Activated B cell treated with CpG ODN at 0.5 μM for 24 hours (primary cell): ENCODE measurements at regions not wholly inside any gene's neighbourhood (a gene's known extent, or its start where the extent isn't known, plus 50 kb on each side); places are given as distances from the start of the nearest gene placed in this dataset.

ENCODE experiments used
- ATAC-seq: fragments of 200-7000 bp; cut with Tn5 transposase; one replicate; pipeline ENCODE4 v1.10.0; 2021; ENCODE audit warnings: low read depth, mild to moderate bottlenecking, moderate library complexity
- CTCF ChIA-PET: fragments of 350-600 bp; sonication (Branson Sonifier 250); formaldehyde crosslinking; loops from one replicate; lab custom pipeline; 2021; ENCODE audit warnings: antibody characterized with exemption; lab: Charles Lee
- POLR2A ChIA-PET: fragments of 350-600 bp; sonication (Branson Sonifier 250); formaldehyde crosslinking; loops from one replicate; lab custom pipeline; 2021; ENCODE audit warnings: antibody characterized with exemption; lab: Charles Lee
- DNase-seq: peaks from one replicate; pipeline ENCODE4 v3.0.0; 2022
- H3K27ac Mint-ChIP-seq: one replicate; pipeline ENCODE4 v1.8.0; 2020; ENCODE audit warnings: mixed read lengths
- H3K27me3 Mint-ChIP-seq: one replicate; pipeline ENCODE4 v1.8.0; 2021; ENCODE audit warnings: mixed read lengths
- H3K36me3 Mint-ChIP-seq: one replicate; pipeline ENCODE4 v1.8.0; 2021; ENCODE audit warnings: low read depth, mixed read lengths
- H3K4me1 Mint-ChIP-seq: one replicate; pipeline ENCODE4 v1.8.0; 2021; ENCODE audit warnings: mixed read lengths
- H3K4me3 Mint-ChIP-seq: one replicate; pipeline ENCODE4 v1.8.0; 2020; ENCODE audit warnings: mild to moderate bottlenecking, mixed read lengths
- H3K9me3 Mint-ChIP-seq: one replicate; pipeline ENCODE4 v1.8.0; 2020; ENCODE audit warnings: mixed read lengths
- CTCF ChIP-seq: fragments of 200-600 bp; IDR thresholded peaks from one replicate; pipeline ENCODE4 v1.8.0; 2022; ENCODE audit warnings: antibody characterized with exemption, mild to moderate bottlenecking
- intact Hi-C: fragments of 100-400 bp; cut with micrococcal nuclease; formaldehyde crosslinking; loops from one replicate; pipeline ENCODE4 v1.15.1; 2024

DNA sequence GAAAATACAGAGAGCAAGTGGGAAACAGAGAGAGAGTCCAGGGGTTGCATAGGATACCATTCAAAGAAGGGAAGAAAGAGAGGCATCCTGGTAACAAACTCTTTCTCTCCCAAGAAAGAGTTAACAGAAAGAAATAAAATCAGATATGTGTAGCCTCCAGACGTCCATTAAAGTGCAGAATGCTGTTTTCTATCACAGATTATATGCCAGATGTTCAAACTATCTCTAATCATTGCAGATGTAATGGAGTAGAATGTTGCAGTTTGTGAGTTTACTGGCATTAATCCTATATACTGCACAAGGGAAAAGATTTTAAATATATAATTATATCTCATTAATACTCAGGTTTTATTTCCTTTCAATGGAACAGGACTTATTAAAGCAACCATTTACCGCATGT, 369.4 kb downstream of the ZNF536 start:
- Mint-ChIP-seq H3K27ac (no peak overlapping the region), H3K9me3 (no peaks in the 10 kb centered on the region), H3K27me3 (no peaks in the 10 kb centered on the region), H3K4me3 (no peak overlapping the region), H3K36me3 (no peaks in the 10 kb centered on the region), H3K4me1 (no peaks in the 10 kb centered on the region)
- TF ChIP-seq CTCF, result no peak
- DNase-seq (no peak), ATAC-seq (no peak)
- intact Hi-C loops, result no loop called here
- ChIA-PET CTCF (no interaction called here), POLR2A (no interaction called here)

GRCh38 chr19:30739394-30739793, 367.2 kb downstream of the ZNF536 start:
- TF ChIP-seq CTCF, result no peak
- H3K9me3 Mint-ChIP-seq, result no peaks in the 10 kb centered on the region
- no peak overlapping the region for H3K4me3 Mint-ChIP-seq
- DNase-seq (no peak), ATAC-seq (no peak)
- no peaks in the 10 kb centered on the region for H3K4me1 Mint-ChIP-seq
- H3K27me3 Mint-ChIP-seq, result no peaks in the 10 kb centered on the region
- no peak overlapping the region for H3K27ac Mint-ChIP-seq
- ChIA-PET CTCF (no interaction called here), POLR2A (no interaction called here)
- intact Hi-C loops, result no loop called here
- H3K36me3 Mint-ChIP-seq, result no peaks in the 10 kb centered on the region

- H3K9me3 Mint-ChIP-seq, result no peaks in the 10 kb centered on the region
- H3K4me3 Mint-ChIP-seq, result no peak overlapping the region
- POLR2A ChIA-PET, result no interaction called here
- no peaks in the 10 kb centered on the region for H3K27me3 Mint-ChIP-seq
- H3K27ac Mint-ChIP-seq, result no peak overlapping the region
- no peaks in the 10 kb centered on the region for H3K36me3 Mint-ChIP-seq
- TF ChIP-seq CTCF, result no peak
- H3K4me1 Mint-ChIP-seq, result no peaks in the 10 kb centered on the region
- CTCF ChIA-PET, result no interaction called here
- intact Hi-C loops, result no loop called here
- DNase-seq (no peak), ATAC-seq (no peak)
Measured at GRCh38 chr19:30738047-30738446, 365.9 kb downstream of the ZNF536 start.

DNA sequence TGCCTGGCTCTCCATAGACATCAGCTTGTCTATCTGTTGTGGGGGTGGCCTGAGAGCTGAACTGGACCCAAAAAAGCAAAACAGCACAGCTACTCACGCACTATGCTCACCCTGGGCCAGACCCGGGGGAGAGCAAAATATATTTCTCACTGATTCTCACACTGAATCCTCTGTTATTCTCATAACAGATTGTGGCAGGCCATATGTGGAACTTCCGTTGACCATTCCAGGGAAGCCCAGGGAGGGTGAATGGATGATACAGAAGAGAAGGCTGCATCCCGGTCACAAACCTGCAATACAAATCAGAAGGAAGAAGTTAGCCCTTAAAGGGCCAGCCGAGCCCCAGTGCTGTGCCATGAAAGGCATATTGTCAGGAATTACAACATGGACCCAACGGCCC, 362.5 kb downstream of the ZNF536 start:
- no peak for TF ChIP-seq CTCF
- ChIA-PET CTCF (no interaction called here), POLR2A (no interaction called here)
- H3K27ac Mint-ChIP-seq, result no peak overlapping the region
- H3K9me3 Mint-ChIP-seq, result no peaks in the 10 kb centered on the region
- H3K27me3 Mint-ChIP-seq, result no peaks in the 10 kb centered on the region
- no peaks in the 10 kb centered on the region for H3K36me3 Mint-ChIP-seq
- no peak for ATAC-seq
- DNase-seq, result no peak
- no peak overlapping the region for H3K4me3 Mint-ChIP-seq
- intact Hi-C loops, result no loop called here
- no peaks in the 10 kb centered on the region for H3K4me1 Mint-ChIP-seq

DNA sequence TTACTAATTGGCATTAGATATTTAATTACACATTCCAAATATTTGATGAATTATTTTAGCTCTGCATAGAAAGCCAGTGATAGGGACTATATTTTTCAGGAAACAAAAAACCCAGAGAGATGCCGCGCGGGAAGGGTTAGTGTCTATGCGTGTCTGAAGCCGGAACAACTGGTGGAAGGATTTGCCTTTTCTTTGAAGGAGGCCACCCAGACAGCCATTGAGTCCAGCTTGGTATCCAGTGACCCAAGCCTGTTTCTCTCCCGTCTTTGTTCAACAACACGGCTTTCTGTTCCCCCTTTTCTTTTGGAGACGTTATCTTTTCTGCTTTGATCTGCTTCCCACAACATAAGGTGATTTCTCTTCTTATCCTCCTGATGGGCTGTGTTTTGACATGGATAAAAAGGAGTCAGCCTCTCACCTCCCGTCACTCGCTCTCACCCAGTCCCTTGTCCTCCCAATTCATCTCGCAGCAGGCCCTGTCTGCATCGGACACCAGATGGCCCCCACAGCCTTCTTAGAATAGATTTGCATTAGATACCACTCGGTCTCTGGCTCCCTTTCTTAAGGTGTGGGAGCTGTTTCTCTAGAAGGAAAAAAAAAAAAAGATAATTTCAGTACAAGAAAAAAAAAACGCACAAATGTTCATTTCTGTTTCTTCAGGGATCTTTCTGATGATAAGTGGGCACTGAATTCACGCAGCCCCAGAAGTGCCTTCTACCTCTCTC, 361.8 kb downstream of the ZNF536 start:
- CTCF ChIA-PET, result no interaction called here
- H3K4me3 Mint-ChIP-seq, result no peak overlapping the region
- TF ChIP-seq CTCF, result no peak
- intact Hi-C loops, result no loop called here
- H3K4me1 Mint-ChIP-seq, result no peaks in the 10 kb centered on the region
- POLR2A ChIA-PET, result no interaction called here
- DNase-seq, result no peak
- no peaks in the 10 kb centered on the region for H3K9me3 Mint-ChIP-seq
- H3K27me3 Mint-ChIP-seq, result no peaks in the 10 kb centered on the region
- H3K36me3 Mint-ChIP-seq, result no peaks in the 10 kb centered on the region
- no peak overlapping the region for H3K27ac Mint-ChIP-seq
- ATAC-seq, result no peak
